K562 (cell line): ENCODE measurements at regions not wholly inside any gene's neighbourhood (a gene's known extent, or its start where the extent isn't known, plus 50 kb on each side); places are given as distances from the start of the nearest gene placed in this dataset.

Experiments
- CTCF ChIP-seq, 3 experiments: IDR thresholded peaks in 2 of 3; conservative IDR thresholded peaks in 1 of 3; 2 replicates each; pipeline ENCODE4 v1.5.1; 2011 to 2012; ENCODE audit warnings: low read length in 3 of 3, mild to moderate bottlenecking in 3 of 3, control low read depth in 2 of 3, improper control_type of control experiment in 1 of 3, inconsistent platforms in 1 of 3, low read depth in 1 of 3, mixed read lengths in 1 of 3, moderate library complexity in 1 of 3; ENCODE audit not compliant: insufficient read depth in 2 of 3
- GABPA ChIP-seq: fragments of 200-800 bp; sonication (Bioruptor generic); conservative IDR thresholded peaks from 2 replicates; pipeline ENCODE4 v1.6.1; 2016; ENCODE audit warnings: low read depth, missing genetic modification characterization, missing compliant biosample characterization
- MXI1 ChIP-seq: IDR thresholded peaks from 2 replicates; pipeline ENCODE4 v1.6.1; 2011; ENCODE audit warnings: low read depth, mild to moderate bottlenecking, improper control_type of control experiment, low read length
- TGIF2 ChIP-seq: sonication (generic); formaldehyde crosslinking; IDR thresholded peaks from 2 replicates; pipeline ENCODE4 v1.8.1; 2022; ENCODE audit warnings: mild to moderate bottlenecking, missing genetic modification reagents, moderate library complexity
- USF1 ChIP-seq: sonication (generic); formaldehyde crosslinking; IDR thresholded peaks from 2 replicates; pipeline ENCODE4 v1.9.0; 2022; ENCODE audit warnings: mild to moderate bottlenecking, missing genetic modification reagents
- USF2 ChIP-seq: sonication (generic); formaldehyde crosslinking; IDR thresholded peaks from 2 replicates; pipeline ENCODE4 v1.5.0; 2020; ENCODE audit warnings: missing genetic modification reagents
- ZNF175 ChIP-seq: fragments of 200-800 bp; sonication (Bioruptor generic); IDR thresholded peaks from 2 replicates; pipeline ENCODE4 v1.6.1; 2016; ENCODE audit warnings: low read depth, mild to moderate bottlenecking, missing genetic modification characterization, missing compliant biosample characterization

- TF ChIP-seq USF1 (CRISPR knock-in tag), result no peak
- TF ChIP-seq USF2 (CRISPR knock-in tag), result no peak
- TF ChIP-seq CTCF (IDR thresholded peaks at IDR 0.05 in 2 of 3, conservative IDR thresholded peaks at IDR 0.05 in 1 of 3; ENCODE audit: insufficient read depth in 2 of 3, low read depth in 1 of 3, low read length in 3 of 3), result no peak
- no peak for TF ChIP-seq MXI1
- TF ChIP-seq GABPA (tag), result no peak
- no peak for TF ChIP-seq ZNF175 (CRISPR knock-in tag)
- TF ChIP-seq TGIF2, result no peak
Measured at GRCh38 chr2:58895857-58896256, 654.7 kb upstream of the FANCL start.
